ENCODE measurements at regions not wholly inside any gene's neighbourhood (a gene's known extent, or its start where the extent isn't known, plus 50 kb on each side); places are given as distances from the start of the nearest gene placed in this dataset.

DNA sequence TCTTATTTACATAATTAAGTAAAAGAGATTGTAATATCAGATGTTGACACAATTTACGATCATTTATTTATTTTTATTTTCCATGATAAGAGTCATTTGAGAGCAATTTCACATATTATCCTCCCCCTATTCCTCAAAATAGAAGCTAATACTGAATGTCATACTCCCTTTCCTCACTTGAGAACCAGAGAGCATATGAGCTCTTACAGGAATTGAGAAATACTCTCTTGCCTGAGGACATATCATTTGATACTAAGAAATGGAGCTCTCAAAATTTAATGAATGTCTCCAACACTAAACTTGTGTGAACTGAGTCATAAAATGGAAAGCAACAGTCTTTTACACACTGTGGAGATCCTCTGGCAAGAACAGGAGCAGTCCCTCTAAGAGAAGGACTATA lies 68.5 kb upstream of the CHST9 start:
- Histone ChIP-seq H3K4me3 (no peak overlapping the region), H3K9me3 (no peaks in the 10 kb centered on the region), H3K27me3 (ENCODE audit: insufficient read depth in 3 of 3, low read length in 2 of 3) (no peaks in the 10 kb centered on the region), H3K4me1 (no peaks in the 10 kb centered on the region), H3K27ac (no peak overlapping the region), H3K36me3 (ENCODE audit: insufficient read depth in 1 of 2, low read depth in 1 of 2) (no peaks in the 10 kb centered on the region)
- intact Hi-C loops (cut with DNase I), result no loop called here
- WGBS, 3 donors, result 75 to 83% (median 80%) methylated on average over 1 of the region's 1 CpG
- no peak for DNase-seq
- no peak for ATAC-seq
- TF ChIP-seq, protein P1, sequence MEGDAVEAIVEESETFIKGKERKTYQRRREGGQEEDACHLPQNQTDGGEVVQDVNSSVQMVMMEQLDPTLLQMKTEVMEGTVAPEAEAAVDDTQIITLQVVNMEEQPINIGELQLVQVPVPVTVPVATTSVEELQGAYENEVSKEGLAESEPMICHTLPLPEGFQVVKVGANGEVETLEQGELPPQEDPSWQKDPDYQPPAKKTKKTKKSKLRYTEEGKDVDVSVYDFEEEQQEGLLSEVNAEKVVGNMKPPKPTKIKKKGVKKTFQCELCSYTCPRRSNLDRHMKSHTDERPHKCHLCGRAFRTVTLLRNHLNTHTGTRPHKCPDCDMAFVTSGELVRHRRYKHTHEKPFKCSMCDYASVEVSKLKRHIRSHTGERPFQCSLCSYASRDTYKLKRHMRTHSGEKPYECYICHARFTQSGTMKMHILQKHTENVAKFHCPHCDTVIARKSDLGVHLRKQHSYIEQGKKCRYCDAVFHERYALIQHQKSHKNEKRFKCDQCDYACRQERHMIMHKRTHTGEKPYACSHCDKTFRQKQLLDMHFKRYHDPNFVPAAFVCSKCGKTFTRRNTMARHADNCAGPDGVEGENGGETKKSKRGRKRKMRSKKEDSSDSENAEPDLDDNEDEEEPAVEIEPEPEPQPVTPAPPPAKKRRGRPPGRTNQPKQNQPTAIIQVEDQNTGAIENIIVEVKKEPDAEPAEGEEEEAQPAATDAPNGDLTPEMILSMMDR (IDR thresholded peaks at IDR 0.05), result no peak

DNA sequence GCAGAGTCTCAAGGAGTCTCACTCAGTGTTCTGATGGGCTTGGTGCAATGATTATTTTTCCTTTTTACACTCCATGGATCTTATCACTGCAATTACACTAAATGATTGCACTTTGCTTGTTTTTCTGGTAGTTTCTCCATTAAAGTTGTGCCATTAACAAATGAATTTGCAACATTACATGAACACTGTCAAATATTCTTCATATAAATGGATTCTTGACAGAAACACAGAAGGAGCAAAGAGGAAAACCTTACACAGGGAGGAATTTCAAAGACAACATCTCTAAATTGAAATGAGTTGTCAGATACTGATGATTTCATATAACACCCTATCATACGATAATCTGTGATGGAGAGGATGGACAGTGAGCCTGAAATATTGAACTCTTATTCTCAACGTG lies 65.4 kb upstream of the CHST9 start:
- intact Hi-C loops (cut with DNase I), result no loop called here
- DNase-seq (no peak), ATAC-seq (no peak)
- Histone ChIP-seq H3K9me3 (no peaks in the 10 kb centered on the region), H3K4me1 (no peaks in the 10 kb centered on the region), H3K36me3 (ENCODE audit: insufficient read depth in 1 of 2, low read depth in 1 of 2) (no peaks in the 10 kb centered on the region), H3K27ac (no peak overlapping the region), H3K4me3 (no peak overlapping the region), H3K27me3 (ENCODE audit: insufficient read depth in 3 of 3, low read length in 2 of 3) (no peaks in the 10 kb centered on the region)
- TF ChIP-seq, protein P1 (IDR thresholded peaks at IDR 0.05), result no peak
- 85 to 91% (median 88%) methylated on average over 2 of the region's 2 CpGs for WGBS, 3 donors

- Histone ChIP-seq H3K4me1 (no peaks in the 10 kb centered on the region), H3K9me3 (no peaks in the 10 kb centered on the region), H3K4me3 (no peak overlapping the region), H3K27me3 (ENCODE audit: insufficient read depth in 3 of 3, low read length in 2 of 3) (no peaks in the 10 kb centered on the region), H3K36me3 (ENCODE audit: insufficient read depth in 1 of 2, low read depth in 1 of 2) (no peaks in the 10 kb centered on the region), H3K27ac (no peak overlapping the region)
- DNase-seq, result no peak
- 34 to 58% (median 53%) methylated on average over 1 of the region's 1 CpG for WGBS, 3 donors
- intact Hi-C loops (cut with DNase I), result no loop called here
- TF ChIP-seq, protein P1 (IDR thresholded peaks at IDR 0.05), result no peak
- no peak for ATAC-seq
These were observed 64.8 kb upstream of the CHST9 start for GRCh38 chr18:27249933-27250332.

DNA sequence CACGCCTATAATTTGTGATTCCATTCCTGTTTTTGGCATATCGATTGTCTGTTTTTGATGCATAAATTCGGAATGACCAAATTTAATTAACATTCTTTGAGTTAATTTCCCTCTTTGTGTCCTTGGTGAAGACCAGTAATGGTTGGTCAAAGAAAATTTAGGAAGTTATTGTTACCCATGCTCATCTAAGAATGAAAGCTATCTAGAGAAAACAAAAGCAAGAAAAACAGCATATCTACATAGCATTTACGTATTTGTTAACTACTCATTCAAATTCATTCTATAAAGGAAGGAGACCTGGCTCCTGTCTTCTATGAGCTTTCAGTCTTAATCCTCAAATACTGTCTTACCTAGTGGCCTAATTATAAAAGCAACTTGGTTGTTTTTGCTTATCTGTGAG lies 59.2 kb upstream of the CHST9 start:
- Histone ChIP-seq H3K36me3 (ENCODE audit: insufficient read depth in 1 of 2, low read depth in 1 of 2) (no peaks in the 10 kb centered on the region), H3K27ac (no peak overlapping the region), H3K9me3 (no peaks in the 10 kb centered on the region), H3K4me1 (no peaks in the 10 kb centered on the region), H3K27me3 (ENCODE audit: insufficient read depth in 3 of 3, low read length in 2 of 3) (no peaks in the 10 kb centered on the region), H3K4me3 (no peak overlapping the region)
- ATAC-seq (no peak), DNase-seq (no peak)
- TF ChIP-seq, protein P1 (IDR thresholded peaks at IDR 0.05), result no peak
- intact Hi-C loops (cut with DNase I), result no loop called here
- WGBS, 3 donors, result 84 to 89% (median 87%) methylated on average over 4 of the region's 4 CpGs

GRCh38 chr18:27242392-27243047 lies 57.4 kb upstream of the CHST9 start:
- DNase-seq (no peak), ATAC-seq (no peak)
- Histone ChIP-seq H3K4me3 (no peak overlapping the region), H3K9me3 (no peaks in the 10 kb centered on the region), H3K27me3 (ENCODE audit: insufficient read depth in 3 of 3, low read length in 2 of 3) (no peaks in the 10 kb centered on the region), H3K36me3 (ENCODE audit: insufficient read depth in 1 of 2, low read depth in 1 of 2) (no peaks in the 10 kb centered on the region), H3K4me1 (no peaks in the 10 kb centered on the region), H3K27ac (no peak overlapping the region)
- TF ChIP-seq, protein P1 (IDR thresholded peaks at IDR 0.05), result no peak
- intact Hi-C loops (cut with DNase I), result no loop called here
- 60 to 62% (median 61%) methylated on average over 5 of the region's 5 CpGs for WGBS, 3 donors

Measured in psoas muscle (tissue), 7 donors.